ENCODE measurements at regions not wholly inside any gene's neighbourhood (a gene's known extent, or its start where the extent isn't known, plus 50 kb on each side); places are given as distances from the start of the nearest gene placed in this dataset.

DNA sequence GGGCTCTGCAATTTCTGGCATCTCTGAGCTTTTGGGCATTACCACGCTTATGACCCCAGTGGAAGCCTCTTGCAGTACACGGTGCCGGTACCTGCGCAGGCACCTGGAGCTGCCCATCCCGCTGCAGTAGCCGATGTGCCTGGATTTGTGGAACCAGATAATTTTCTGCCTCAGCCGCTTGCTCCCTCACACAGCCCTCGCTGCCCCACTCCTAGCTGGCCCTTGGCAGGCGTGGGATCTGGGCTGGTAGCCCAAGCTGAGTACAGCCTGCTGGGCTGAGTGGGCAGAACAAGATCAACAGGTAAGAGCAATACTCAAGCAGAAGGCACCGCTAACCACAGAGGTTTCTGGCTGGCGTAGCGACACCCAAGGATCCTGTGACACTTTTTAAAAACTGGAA is 1808.8 kb upstream of the ACO1 start:
- Histone ChIP-seq H2BK5ac (ENCODE audit: insufficient read length, low read length) (no peak overlapping the region), H2AK5ac (ENCODE audit: insufficient read length, low read length) (no peak overlapping the region), H3K79me1 (ENCODE audit: insufficient read depth, low read depth, low read length, poor library complexity, severe bottlenecking) (no peaks in the 10 kb centered on the region), H3K9ac (ENCODE audit: extremely low read depth, insufficient read length, low read length) (no peak overlapping the region), H2AFZ (ENCODE audit: low read length) (no peak overlapping the region), H4K5ac (ENCODE audit: insufficient read length, low read depth, low read length) (no peak overlapping the region), H3K4ac (ENCODE audit: low read depth, low read length) (no peak overlapping the region), H4K91ac (ENCODE audit: insufficient read length, low read depth, low read length) (no peak overlapping the region), H3K18ac (ENCODE audit: insufficient read length, low read depth, low read length) (no peak overlapping the region), H3T11ph (ENCODE audit: low read length) (no peak overlapping the region), H3K56ac (ENCODE audit: insufficient read length, low read depth, low read length) (no peak overlapping the region), H3K4me2 (ENCODE audit: insufficient read depth, insufficient read length, low read length) (no peak overlapping the region), H2BK120ac (ENCODE audit: low read depth, low read length, poor library complexity, severe bottlenecking) (no peak overlapping the region), H3K14ac (ENCODE audit: insufficient read depth, low read length) (no peak overlapping the region), H2BK20ac (ENCODE audit: low read depth, low read length, poor library complexity, severe bottlenecking) (no peak overlapping the region), H2BK12ac (ENCODE audit: insufficient read length, low read depth, low read length) (no peak overlapping the region), H3K27me3 (ENCODE audit: insufficient read depth, low read length) (no peaks in the 10 kb centered on the region), H3K4me1 (ENCODE audit: insufficient read depth, low read length) (no peaks in the 10 kb centered on the region), H2BK15ac (ENCODE audit: low read depth, low read length) (no peak overlapping the region), H4K8ac (replicated peaks; ENCODE audit: insufficient read length, low read depth, low read length) (no peak overlapping the region), H3K23me2 (ENCODE audit: insufficient read length, low read depth, low read length, poor library complexity, severe bottlenecking) (no peaks in the 10 kb centered on the region), H3K27ac (ENCODE audit: insufficient read length, low read depth, low read length) (no peak overlapping the region), H3K23ac (ENCODE audit: insufficient read length, low read depth, low read length) (no peak overlapping the region), H3K79me2 (ENCODE audit: insufficient read depth, low read length) (no peaks in the 10 kb centered on the region), H3K9me3 (ENCODE audit: control insufficient read depth, low read depth, low read length) (no peaks in the 10 kb centered on the region), H4K20me1 (ENCODE audit: control insufficient read depth, insufficient read depth, insufficient read length) (no peaks in the 10 kb centered on the region)
- H3K36me3 Mint-ChIP-seq (ENCODE audit: insufficient read depth in 1 of 3, low read depth in 3 of 3), result no peaks in the 10 kb centered on the region
- no peaks in the 10 kb centered on the region for H3K27me3 Mint-ChIP-seq (ENCODE audit: low read depth)
- DNase-seq, result peak; percentile 26
- peak overlapping the region in 1 of 3 experiments; percentile 67; a peak in 1 of 7 replicates for H3K27ac Mint-ChIP-seq
- H3K4me1 Mint-ChIP-seq, result no peaks in the 10 kb centered on the region
- no peak overlapping the region for H3K4me3 Mint-ChIP-seq
- TF ChIP-seq, protein P1, sequence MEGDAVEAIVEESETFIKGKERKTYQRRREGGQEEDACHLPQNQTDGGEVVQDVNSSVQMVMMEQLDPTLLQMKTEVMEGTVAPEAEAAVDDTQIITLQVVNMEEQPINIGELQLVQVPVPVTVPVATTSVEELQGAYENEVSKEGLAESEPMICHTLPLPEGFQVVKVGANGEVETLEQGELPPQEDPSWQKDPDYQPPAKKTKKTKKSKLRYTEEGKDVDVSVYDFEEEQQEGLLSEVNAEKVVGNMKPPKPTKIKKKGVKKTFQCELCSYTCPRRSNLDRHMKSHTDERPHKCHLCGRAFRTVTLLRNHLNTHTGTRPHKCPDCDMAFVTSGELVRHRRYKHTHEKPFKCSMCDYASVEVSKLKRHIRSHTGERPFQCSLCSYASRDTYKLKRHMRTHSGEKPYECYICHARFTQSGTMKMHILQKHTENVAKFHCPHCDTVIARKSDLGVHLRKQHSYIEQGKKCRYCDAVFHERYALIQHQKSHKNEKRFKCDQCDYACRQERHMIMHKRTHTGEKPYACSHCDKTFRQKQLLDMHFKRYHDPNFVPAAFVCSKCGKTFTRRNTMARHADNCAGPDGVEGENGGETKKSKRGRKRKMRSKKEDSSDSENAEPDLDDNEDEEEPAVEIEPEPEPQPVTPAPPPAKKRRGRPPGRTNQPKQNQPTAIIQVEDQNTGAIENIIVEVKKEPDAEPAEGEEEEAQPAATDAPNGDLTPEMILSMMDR (conservative IDR thresholded peaks at IDR 0.05), result no peak
- WGBS (ENCODE audit: extremely low coverage, insufficient read length, low lambda C conversion rate), result no CpG with 5 or more reads among the region's 12 CpGs
- no peaks in the 10 kb centered on the region for H3K9me3 Mint-ChIP-seq

Measured in H9 (cell line).